Epithelial cell of proximal tubule (primary cell): ENCODE measurements at regions not wholly inside any gene's neighbourhood (a gene's known extent, or its start where the extent isn't known, plus 50 kb on each side); places are given as distances from the start of the nearest gene placed in this dataset.

Source experiments
- DNase-seq: peaks from one replicate; pipeline ENCODE4 v3.0.0-alpha.2; 2011; ENCODE audit warnings: low read depth
- H3K4me3 ChIP-seq: 2 replicates; pipeline ENCODE4 v1.5.1; 2011; ENCODE audit warnings: low read depth, mild to moderate bottlenecking, low read length
- TF ChIP-seq, protein P1 (sequence below): conservative IDR thresholded peaks from 2 replicates; pipeline ENCODE4 v1.5.1; 2012; ENCODE audit warnings: low read depth, mild to moderate bottlenecking, low read length

DNA sequence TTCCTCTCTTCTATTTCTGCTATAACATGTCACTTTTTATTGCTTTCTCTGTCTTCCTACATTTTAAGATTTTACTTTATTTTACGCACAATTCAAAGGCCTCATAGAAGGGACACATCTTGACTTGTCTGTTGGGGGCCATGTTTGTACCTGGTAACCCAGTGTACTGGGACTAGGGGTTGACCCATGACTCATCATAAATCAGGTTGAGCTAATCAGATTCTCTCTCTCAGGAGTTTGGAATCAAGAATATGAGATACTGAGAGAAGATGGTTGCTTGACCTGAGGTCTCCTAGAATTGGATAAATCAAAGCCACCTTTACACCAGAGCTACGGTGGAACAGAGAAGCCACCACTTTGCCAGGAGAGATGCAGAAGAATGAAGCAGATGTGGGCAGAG lies 153.0 kb downstream of the UXS1 start:
- H3K4me3 ChIP-seq, result no peak overlapping the region
- TF ChIP-seq, protein P1, sequence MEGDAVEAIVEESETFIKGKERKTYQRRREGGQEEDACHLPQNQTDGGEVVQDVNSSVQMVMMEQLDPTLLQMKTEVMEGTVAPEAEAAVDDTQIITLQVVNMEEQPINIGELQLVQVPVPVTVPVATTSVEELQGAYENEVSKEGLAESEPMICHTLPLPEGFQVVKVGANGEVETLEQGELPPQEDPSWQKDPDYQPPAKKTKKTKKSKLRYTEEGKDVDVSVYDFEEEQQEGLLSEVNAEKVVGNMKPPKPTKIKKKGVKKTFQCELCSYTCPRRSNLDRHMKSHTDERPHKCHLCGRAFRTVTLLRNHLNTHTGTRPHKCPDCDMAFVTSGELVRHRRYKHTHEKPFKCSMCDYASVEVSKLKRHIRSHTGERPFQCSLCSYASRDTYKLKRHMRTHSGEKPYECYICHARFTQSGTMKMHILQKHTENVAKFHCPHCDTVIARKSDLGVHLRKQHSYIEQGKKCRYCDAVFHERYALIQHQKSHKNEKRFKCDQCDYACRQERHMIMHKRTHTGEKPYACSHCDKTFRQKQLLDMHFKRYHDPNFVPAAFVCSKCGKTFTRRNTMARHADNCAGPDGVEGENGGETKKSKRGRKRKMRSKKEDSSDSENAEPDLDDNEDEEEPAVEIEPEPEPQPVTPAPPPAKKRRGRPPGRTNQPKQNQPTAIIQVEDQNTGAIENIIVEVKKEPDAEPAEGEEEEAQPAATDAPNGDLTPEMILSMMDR, result no peak
- DNase-seq, result no peak

DNA sequence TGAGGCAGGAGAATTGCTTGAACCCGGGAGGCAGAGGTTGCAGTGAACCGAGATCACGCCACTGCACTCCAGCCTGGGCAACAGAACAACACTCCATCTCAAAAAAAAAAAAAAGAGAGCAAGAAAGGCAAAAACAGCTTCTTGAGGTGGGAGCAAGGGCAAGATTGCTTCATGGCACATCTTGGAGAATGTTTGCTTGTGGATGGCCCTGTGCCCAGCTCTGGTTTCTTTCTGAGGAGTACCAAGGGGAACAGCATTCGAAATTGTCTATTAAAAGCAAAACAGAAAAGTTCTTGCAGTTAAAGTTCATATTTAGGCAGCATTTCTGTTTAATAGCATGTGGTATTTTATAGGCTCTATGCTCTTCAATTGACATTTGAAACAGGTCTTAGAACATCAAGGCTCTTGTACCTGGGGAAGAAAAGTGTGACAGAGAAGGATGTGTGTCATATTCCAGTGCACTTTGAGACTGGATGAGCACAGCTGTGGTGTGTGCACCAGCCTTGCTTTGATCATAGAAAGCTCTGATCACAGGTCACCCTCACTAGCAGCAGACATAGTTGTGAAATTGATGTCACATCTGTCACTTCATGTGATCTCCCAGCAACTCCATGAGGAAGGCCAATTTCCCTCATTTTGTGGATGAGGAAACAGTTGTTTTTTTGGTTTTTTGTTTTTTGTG lies 154.3 kb downstream of the UXS1 start:
- H3K4me3 ChIP-seq, result no peak overlapping the region
- DNase-seq, result no peak
- TF ChIP-seq, protein P1, result no peak

DNA sequence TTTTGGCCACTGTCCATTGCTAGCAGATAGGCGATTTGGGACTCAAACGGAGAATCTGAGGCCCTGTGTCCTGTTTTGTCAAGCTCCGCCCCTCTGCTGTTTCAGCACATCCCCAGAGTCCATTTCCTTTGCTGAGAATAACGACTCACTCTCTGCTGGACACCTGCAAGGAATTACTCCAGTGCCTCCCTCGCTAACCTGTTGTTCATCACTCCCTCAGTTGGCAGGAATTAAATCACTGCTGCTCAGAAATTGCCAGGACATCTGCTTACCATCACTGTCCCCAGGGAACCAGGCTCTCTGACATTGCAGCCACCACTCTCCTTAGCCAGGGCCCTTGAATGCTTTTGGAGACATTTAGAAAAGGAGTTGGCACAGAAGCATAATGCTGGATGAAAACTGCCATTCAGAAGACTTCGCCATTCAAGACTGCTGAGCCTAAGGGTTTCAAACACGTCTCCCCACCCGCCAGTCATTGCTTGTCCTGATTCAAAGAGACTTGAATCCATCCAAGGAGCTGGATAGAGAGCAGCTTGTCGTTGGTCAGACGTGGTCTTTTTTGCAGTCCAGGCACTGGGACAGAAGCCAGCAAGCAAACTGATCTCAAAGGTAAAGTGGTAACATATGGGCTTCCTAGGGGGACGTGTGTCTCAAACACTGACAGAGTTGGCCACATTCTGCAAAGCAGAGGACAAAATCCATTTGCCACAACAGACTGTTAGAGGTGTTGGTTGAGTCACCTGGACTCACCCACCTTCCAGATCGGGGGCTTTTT lies 155.3 kb downstream of the UXS1 start:
- DNase-seq, result no peak
- TF ChIP-seq, protein P1, result no peak
- H3K4me3 ChIP-seq, result no peak overlapping the region

DNA sequence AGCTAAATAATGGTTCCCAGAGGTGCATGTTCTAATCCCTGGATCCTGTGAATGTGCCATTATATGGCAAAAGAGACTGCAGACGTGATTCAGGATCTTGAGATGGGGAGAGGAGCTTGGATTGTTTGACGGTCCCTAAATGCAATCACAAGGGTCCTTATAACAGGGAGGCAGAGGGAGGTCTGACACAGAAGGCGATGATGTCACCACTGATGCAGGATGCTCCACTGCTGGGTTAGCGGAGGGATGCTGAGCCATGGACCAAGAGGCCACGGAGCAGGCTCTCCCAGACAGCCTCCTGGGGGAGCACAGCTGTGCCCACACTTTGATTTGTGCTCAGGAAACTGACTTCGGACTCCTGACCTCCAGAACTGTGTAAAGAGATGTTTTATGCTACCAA lies 156.2 kb downstream of the UXS1 start:
- TF ChIP-seq, protein P1, result no peak
- DNase-seq, result no peak
- H3K4me3 ChIP-seq, result no peak overlapping the region

DNA sequence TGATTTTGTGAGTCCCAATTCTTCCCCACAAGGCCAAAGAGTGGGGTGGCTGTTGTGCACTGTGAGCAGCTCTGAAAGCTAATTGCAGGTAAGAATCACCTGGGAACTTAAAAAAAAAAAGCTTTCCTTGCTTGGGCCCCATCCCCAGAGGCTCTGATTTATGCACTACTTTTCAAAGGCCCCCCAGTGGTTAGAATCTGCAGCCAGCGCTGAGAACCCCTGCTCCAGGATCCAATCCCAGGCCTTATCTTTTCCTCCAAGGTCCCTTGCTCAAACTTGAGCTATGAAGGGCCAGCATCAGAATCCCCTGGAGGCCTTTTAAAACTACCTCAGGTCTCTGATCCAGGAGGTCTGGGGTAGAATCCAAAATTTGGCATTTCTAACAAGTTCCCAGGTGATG lies 156.8 kb downstream of the UXS1 start:
- H3K4me3 ChIP-seq, result no peak overlapping the region
- TF ChIP-seq, protein P1, result no peak
- no peak for DNase-seq

DNA sequence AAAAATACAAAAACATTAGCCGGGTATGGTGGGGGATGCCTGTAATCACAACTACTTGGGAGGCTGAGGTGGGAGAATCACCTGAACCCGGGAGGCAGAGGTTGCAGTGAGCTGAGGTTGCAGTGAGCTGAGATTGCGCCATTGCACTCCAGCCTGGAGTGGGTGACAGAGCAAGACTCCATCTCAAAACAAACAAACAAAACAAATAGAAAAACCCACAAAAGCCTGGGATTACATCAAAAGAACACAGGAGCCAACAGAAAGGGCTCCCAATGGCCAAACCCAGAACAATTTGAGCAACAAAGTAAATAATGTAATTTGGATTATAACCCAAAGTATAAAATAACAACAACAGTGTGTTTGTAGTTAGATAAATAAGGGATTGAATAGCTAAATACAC lies 159.8 kb downstream of the UXS1 start:
- DNase-seq, result no peak
- H3K4me3 ChIP-seq, result no peak overlapping the region
- TF ChIP-seq, protein P1, result no peak
